Erythroblast (primary cell): ENCODE measurements at regions not wholly inside any gene's neighbourhood (a gene's known extent, or its start where the extent isn't known, plus 50 kb on each side); places are given as distances from the start of the nearest gene placed in this dataset.

ENCODE experiments used
- GATA1 ChIP-seq: IDR thresholded peaks from 2 replicates; pipeline ENCODE4 v1.6.1; 2011; ENCODE audit warnings: low read depth, mild to moderate bottlenecking, control low read depth, low read length, moderate library complexity
- POLR2A ChIP-seq: IDR thresholded peaks from 2 replicates; pipeline ENCODE4 v1.6.1; 2011; ENCODE audit warnings: mild to moderate bottlenecking, low read length

DNA sequence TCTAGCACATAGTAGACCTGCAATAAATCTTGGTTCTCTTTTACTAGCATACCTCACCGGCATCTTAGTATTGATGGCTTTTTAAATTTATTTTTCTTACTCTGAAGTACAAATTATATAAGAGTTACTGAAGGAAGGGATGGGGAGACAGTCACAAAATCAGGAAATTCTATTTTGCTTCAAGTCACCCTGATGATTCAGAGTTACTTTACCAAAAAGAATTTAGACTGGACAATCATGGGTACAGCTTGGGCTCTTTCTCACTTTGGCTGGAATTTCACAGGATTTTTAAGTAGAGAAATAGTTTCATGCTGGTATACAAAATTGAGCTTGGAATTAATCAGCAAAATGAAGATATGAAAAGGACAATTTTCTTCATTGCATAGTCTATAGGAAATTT is 919.2 kb downstream of the METTL15 start:
- no peak for TF ChIP-seq POLR2A
- TF ChIP-seq GATA1: no peak
